ENCODE measurements at regions not wholly inside any gene's neighbourhood (a gene's known extent, or its start where the extent isn't known, plus 50 kb on each side); places are given as distances from the start of the nearest gene placed in this dataset.

DNA sequence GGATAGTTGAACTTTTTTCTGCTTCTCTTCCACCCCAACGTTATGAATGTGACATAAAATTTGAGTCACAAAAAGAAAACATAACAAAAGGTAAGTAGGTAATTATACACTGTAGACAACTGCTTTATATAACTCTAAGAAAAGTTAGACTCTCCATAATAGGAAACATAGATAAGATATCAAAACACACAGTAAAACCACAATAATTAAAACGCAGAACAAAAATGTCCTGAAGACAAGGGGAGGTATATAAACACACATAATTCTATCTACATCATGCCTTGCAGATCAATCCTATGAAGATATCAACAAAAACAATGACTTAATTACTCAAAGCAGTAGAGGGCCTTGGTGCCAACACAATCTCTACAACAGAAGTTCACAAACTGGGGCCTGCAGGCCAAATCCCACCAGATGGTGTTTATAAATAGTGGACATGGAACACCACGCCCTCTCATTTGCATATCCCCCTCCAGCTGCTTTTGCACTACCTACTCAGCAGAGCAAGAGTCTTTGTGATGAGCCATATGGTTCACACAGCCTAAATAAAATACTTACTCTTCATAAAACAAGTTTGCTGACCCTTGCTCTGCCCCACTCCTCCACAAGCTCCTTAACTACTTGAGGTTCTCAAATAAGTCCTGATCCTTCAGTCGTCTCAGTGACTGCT, 254.7 kb downstream of the KLF12 start:
- no peak for DNase-seq

DNA sequence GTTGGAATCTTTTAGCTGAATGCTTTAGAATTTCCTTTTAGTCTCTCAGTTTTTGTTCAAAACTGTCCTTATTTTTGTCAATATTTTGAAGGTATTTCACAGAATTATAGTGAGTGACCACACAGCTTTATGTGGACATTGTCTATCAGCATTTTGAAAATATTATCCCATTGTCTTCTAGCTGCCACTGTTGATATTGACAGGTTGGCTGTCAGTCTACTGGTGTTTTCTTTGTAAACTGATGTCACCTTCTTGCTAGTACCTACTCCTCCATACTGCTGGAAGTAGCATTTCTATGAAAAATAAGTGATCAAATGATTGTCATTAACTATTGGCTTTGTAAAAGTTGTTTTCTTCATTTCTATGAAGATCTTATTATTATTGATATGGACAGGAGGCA, 256.8 kb downstream of the KLF12 start:
- no peak for DNase-seq

DNA sequence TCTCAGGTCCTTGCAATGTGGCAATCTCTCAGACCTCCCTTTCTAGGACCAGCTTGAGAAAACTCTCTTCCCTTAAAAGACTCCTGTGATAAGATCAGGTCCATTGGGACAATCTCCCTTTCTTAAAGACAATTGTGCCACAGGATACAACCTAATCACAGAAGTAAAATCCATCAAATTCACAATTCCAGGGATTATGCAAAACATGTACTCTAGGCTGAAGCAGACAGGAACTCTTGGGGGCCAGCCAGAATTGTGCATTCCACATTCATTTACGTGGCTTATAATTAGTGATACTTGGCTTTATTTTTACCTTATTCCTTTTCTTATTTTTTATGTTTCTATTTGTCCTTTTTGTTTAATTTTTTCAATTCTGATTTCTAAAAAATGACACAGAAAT, 257.9 kb downstream of the KLF12 start:
- DNase-seq: no peak

DNA sequence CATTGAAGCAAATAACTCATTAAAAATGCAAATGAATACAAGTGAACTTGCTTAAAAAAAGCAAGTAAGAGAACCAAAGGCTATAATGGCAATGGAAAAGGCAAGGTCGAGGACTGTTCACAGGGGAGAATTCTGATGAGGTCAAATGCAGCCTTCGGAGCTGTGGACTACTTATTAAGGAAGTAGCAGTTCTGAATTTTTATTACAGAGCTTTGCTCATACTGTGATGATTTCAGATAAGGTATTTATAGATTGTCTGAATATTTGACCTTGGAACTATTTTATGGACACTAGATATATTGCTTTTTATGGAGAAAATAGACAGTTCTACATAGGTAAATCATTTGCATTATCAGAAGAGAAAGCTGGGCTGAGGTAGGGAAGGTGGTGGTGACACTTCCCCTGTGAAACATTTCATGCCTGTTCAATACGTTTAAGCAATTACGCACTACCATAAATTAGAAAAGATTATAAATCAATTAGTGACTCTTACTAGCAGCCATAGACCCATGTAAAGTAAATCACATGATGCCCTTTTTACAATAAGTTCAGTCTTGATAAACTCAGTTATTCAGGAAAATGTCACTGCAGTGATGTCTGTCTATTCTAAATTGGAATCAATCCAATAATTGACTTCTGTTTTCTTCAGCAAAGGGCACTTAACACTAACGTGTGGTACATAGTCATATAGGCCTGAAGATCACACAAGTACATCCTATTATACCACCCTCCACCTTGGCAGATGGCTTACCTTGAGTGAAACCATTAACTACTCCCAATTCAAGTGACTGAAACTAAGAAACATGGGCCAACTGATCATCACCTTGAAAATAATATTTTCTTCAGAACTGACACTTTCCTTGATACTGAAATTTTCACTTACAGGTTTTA, 260.0 kb downstream of the KLF12 start:
- no peak for DNase-seq

DNA sequence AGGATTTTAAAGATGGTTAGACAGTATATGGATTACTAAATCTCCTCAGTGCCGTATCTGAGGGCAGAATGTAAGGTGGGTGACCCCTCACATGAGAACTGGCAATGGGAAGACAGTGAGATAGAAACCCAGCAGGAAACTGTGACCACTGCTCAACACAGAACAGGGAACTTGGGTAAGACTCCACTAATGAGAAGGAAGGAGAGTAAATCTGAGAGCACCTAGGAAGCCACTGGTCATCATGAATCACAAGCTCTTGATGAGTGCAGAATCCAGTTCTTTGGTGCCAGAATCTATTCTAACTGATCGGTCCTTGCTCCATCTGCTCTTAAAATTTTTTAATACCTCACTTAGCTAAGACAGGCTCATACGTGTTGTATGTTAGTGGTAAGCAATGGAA, 261.8 kb downstream of the KLF12 start:
- DNase-seq: no peak

DNA sequence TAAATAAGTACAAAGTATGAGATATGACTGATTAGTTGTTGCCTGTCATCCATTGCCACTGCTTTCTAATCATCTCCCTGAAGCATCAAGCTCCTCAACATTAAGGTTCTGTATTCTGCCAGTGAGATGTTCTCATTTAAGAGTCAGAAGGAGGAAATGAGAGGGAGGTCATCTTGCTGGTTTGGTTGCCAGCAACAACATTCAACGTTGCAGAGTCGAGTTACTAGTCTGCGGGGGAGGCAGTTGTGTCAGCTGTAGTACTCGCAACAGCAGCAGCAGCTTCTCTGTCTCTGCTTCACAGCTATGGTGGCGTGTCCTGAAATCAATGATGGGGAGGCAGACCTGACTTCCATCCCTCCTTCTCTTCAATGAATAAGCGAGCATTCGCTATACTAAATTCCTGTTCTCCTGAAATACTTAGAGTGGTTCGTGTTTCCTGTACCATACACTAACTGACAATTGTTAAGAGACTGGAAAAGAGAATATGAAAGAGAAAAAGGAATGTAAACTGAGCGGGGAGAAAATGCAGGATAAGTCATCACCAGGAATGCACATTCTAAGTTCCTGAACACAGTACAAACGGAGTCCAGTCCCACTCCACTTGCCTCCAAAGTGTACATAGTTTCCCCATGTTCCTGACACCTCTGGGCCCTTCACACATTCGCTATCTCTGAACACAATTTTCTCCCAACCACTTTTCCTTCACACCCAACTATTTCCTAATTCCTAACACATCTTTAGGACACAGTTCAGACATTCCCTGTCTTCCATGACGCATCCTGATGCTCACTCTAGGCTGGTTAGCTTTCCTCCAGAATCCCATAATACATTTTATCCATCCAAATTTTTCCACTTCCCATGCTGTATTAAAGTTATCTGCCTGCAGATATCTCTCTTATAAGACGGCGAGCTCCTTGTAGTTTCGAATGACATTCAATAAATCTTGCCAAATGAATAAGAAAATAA, 263.0 kb downstream of the KLF12 start:
- DNase-seq: no peak

DNA sequence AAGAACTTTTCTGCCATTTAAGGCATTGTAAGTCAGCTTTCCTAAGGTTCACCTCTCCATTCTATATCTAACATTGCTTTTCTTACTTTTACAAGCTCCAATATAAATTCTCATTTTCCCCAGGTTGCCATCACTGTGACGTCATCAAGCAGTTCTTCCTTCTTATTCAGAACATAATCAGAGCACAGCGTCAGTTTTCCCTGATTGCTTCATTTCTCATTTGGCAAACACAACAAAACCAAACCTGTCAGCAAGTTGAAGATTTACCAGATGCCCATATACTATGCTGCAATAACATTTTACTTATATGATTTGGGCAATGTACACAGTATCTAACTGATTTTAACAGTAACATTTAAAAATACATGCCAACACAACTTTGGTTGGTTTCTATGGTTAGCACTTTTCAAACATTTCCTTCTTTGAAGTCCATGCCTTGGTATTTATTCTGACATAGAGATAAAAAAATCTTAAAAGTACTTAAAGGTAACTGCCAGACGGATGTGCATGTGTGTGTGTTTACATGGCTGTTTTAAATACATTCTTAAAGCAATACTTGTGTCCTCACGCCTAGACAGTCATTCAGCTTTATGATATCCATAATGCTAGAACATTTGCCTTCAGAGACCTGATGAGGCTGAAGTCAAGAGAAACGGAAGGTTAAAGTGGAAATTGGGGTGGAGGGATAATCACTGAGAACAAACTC, 264.0 kb downstream of the KLF12 start:
- DNase-seq: no peak

DNA sequence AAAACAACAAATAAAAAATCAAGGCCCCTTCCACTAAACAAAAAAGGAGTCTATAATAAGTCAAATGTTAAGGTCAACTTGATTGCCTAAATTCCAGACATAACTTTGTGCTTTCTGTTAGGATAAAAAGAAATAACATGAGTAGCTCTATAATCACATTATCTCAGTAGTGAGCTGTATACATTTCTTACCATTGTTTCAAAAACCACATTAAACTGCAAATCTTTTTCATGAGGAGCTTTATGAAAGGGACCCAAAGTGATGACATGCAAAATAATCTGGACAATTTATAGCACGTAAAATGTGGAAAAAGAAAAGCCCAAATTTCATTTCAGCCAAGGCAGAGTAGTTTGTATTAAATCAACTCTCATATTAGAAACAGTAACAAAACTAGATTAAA, 269.2 kb downstream of the KLF12 start:
- no peak for DNase-seq

DNA sequence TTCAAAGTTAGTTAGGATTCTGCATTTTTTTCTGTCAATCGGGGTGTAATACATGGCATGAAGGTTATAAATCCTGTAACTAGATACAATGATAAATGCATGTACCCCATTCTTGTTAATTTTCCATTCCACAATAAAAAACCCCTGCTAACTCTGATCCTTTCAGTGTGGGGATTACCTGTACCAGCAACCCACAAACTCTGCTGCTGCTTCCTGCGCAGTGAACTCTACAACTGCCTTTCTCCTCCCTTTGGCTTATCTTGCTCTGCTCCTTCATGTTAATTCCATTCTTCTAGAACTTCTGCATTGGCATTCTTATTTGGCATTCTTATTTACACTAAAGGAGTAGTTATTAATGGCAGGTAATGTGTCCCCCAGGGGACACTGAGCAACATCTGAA, 273.1 kb downstream of the KLF12 start:
- DNase-seq: no peak

DNA sequence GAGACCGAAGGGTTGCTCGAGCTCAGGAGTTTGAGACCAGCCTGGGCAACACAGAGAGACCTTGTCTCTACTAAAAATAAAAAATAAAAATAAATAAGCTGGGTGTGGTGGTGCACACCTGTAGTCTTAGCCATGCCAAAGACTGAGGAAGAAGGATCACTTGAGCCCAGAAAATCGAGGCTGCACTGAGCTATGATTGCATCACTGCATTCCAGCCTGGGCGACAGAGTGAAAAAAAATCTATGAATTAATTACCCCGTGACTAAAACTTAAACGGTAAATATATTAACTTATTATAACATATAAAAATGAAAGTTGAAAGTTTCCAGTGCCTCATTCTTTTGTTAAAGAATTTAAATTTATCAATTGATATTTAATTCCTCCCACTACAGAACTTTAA, 273.7 kb downstream of the KLF12 start:
- no peak for DNase-seq

DNA sequence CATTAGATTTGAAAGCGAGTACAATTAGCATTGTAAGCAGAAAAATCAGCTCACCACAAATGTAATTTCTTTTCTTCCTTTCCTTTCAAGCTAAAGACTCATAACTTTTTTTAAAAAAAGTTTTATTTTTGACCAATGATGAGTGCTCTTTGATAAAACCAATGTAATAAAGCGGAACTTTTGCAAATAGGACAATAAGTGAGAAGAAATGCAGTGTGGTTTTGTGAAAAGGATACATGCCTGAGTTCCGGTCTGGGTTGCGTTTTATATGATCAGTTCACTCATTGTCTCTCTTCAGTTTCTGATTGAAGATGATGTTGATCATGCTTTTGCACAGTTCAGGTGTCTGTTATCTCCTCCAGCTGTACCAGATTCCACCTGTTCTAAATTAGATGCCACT, 274.4 kb downstream of the KLF12 start:
- DNase-seq: no peak

DNA sequence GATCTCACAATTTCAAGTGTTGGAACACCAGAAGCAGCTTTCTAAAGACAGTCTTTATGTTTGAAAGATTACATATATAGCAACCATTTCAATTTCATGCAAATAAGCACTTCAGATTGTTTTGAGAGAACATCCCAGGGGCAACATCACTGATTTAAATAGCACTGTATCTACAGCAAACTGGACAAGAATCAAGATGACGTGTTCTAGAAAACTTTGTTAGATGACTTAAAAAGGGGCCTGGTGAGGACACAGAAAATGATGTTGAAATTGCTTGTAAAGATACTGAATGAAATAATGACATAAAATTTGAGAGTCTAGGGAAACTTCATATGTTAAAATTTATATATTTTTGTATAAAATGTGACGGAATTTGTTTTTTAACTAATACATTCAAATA, 277.1 kb downstream of the KLF12 start:
- DNase-seq: no peak

DNA sequence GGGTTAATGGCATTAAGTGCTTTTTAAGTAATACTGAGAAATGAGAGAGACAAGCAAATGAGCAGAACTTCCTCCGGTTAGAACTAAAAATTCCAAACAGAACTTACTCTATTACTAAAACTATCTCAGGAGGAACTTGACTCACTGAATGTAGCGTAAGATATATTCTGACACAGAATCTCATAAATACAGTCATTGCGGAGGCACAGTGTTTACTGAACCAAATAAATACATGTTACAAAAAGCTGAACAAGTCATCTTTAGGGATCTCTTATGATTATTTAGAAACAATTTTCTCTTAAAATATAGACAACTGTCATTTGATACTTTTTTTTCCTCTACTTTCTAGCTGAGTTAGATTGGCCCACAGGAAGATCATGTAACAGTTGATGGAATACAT, 283.1 kb downstream of the KLF12 start:
- DNase-seq: no peak

DNA sequence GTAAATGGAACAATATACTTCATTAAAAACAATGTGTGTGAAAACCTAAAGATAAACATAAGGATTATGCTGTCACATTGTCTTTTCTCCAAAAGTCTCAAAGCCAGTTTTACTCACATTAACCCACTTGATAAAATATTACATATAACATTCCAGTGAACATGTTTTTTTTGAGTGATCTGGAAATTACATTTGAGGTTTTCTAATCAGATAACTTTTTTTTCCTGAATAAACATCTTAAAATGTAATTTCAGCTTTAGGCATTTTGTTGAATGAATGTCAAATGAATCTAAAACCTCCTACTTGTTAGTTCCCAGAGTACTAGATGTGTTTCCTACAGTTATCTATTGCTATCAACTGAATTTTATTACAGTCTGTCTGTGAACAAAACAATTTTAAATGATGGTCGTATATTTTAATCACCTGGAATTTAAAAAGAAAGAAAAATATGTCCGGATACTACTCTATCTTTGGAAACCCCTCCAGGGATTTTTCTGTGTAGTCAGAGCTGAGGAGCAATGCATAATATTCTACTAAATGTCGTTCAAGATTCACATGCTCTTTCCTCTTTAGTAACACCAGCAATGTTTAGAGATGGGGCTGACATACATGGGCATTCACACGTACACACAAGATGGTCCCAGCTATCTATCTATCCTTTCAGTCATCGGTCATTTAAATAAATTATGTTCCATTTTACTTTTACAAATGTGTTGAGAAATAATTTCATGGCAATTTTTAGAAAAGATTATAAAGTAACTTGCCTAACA, 283.9 kb downstream of the KLF12 start:
- no peak for DNase-seq

DNA sequence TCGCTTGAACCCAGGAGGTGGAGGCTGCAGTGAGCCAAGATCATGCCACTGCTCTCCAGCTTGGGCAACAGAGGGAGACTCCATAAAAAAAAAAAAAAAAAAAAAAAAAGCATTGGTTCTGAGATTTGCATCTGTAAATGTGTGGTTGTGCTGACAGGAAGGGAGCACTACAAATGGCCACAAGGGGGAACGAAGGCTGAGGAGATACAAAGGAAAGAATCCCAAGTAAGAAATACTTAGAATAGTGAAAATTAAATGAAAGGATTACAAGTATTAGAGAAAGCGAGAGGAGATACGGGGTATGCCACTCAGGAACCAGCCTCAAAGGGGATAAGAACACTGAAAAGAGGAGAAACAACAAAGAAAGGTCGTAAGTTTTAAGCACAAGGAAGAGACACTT, 284.9 kb downstream of the KLF12 start:
- DNase-seq: no peak

DNA sequence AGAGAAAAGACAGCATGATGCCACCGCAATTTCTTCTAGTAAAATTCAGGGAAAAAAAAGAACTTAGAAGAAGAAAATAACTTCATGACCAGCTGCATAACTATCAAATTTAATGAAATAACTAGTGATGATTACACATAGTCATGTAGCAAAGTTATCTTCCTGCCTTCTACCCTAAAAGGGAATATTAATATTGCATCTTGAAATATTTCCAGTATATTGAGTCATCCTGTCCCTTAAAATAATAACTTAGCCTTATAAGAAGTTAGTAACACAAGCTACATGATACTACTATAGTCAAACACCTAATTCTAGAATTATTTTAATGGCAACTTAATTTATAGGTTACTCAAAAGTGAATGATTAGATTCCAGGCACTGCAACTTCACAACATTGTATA, 289.2 kb downstream of the KLF12 start:
- no peak for DNase-seq

DNA sequence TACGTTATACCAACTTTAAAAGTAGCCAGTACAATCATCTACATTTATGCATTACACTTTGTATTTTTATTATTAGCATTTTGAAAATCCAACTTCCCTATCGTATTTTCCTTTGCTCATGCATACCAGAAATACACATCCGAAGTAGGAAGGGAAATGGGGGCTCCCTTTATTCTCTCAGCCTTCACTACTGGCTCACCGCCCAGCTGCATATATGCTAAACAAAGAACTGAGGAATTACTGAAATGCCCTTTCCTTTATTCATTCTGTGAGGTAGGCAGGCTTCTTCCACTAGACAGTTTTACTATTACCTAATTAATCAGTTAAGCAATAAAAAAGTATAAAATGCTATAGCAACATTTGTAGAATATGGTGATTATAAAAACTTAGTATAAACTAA, 291.6 kb downstream of the KLF12 start:
- no peak for DNase-seq

DNA sequence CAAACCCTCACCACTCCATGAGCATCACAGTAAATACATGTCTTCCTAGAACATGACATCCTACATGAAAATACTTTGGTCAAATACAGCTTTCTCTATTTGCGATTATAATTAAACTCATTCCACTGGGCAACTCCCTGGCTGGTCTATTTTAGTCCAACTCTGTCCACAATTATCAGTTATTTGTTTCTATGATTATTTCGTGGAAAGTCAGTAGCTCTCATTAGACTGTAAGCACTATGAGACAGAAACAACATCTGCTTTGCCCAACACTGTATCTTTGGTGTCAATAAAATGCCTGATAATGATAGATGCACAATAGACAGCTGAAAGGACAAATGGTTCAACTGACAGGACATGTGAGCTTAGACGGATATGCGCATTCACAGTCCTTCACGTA, 292.0 kb downstream of the KLF12 start:
- no peak for DNase-seq

DNA sequence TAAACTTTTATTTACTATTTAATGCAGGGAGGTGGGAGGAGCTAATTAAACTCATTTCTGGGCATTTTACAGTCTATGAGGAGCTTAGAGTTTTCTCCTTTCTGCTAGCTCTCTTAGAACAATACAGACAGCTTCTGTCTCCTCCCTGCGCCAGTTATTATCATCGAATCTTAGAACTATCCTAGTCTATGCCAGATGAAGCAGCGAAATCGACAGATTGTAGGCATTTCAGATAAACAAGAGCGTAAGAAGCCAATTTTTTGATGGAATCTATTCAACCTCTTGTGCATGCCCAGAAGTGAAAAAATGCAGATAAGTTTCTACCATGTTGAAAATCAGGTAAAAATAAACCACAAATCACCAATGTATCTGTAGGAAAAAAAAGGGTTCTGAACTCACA, 297.1 kb downstream of the KLF12 start:
- no peak for DNase-seq

DNA sequence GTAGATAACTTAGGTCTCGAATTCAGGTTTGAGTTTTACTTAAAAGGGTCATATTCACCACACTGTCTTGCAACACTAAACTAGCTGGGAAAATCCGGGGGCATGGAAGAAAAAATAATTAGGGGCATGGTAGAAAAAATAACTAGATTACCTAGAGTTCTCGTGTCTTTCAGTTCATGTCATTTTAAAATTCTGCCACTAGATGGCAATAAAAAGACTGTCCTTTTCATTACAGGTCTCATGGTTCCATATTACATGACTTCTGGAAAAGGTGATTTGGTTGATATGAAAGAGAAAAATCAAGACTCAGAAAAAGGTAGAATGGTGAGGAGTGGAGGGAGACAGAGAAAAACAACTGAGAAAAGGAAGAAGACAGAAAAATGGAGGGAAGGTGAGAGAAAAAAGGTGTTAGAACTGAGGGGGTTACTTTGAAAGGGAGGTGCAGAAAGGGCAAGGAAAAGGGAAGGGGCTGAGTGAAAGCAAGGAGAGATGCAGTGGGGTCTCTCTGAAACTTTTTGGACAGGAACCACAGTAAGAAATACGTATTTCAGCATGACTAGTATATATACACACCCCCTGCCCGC, 299.0 kb downstream of the KLF12 start:
- DNase-seq: no peak

DNA sequence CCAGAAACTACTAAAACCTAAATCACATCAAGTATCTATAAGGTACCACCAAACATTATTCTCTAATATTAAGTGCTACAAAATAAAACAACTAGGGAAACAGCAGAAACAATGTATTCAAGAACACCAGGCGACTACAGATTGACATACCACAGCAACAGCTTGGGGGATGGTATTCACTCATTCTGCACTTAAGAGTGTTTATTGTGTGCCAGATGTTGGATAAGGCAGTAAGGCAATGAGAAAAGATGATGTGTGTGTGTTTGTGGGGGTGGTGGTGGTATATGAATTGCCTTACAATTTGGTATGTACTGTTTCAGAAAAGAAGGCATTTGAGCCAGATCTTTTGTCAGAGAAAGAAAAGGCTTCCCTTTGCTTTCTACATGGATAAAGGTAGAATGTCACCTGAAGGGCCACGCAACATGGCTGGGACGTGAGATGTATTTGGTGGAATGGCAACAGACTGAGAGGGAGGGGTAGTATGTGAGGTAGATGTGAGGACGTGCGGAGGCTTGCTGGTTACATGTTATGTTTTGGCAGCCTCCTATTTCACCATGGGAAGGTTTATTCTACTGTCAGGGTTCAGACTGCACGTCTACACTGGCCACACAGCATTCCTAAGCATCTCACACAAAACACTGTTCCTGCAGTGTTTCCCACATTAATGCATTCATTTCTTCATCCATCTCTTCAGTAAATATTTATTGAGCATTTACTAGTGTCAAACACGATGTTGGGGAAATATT, 300.7 kb downstream of the KLF12 start:
- DNase-seq: no peak

All from GF-D8 (cell line).